Spleen (tissue), 11 donors: ENCODE measurements at regions not wholly inside any gene's neighbourhood (a gene's known extent, or its start where the extent isn't known, plus 50 kb on each side); places are given as distances from the start of the nearest gene placed in this dataset.
"Not testable (repeated sequence)": the region's sequence is repeated elsewhere in the genome, so short reads cannot be mapped to it uniquely, and the experiment has no call there.

Experiments used
- DNase-seq: peaks from one replicate; pipeline ENCODE4 v3.0.0-alpha.2; 2020
- H3K27ac ChIP-seq, 8 donors: fragments of 200-600 bp; sonication (generic) in 7 of 8; 1 replicate in 4 of 8; 2 replicates in 4 of 8; pipeline versions ENCODE4 v1.5.0 to v1.8.0; 2016 to 2021; ENCODE audit warnings: inconsistent platforms in 4 of 8, mild to moderate bottlenecking in 4 of 8, moderate library complexity in 1 of 8
- H3K27me3 ChIP-seq, 7 donors: fragments of 200-600 bp; sonication (generic) in 6 of 7; replicated peaks in 1 of 7; 1 replicate in 4 of 7; 2 replicates in 3 of 7; pipeline versions ENCODE4 v1.5.0 to v1.8.0; 2016 to 2021; ENCODE audit warnings: inconsistent platforms in 3 of 7, mild to moderate bottlenecking in 1 of 7
- H3K36me3 ChIP-seq, 6 donors: fragments of 200-600 bp; sonication (generic) in 5 of 6; 1 replicate in 4 of 6; 2 replicates in 2 of 6; pipeline versions ENCODE4 v1.5.0 to v1.8.0; 2016 to 2021; ENCODE audit warnings: inconsistent platforms in 2 of 6
- H3K4me1 ChIP-seq, 6 donors: fragments of 200-600 bp; sonication (generic) in 5 of 6; 1 replicate in 3 of 6; 2 replicates in 3 of 6; pipeline versions ENCODE4 v1.5.0 to v1.8.0; 2016 to 2021; ENCODE audit warnings: inconsistent platforms in 3 of 6
- H3K4me3 ChIP-seq, 8 donors: fragments of 200-600 bp; sonication (generic) in 7 of 8; 1 replicate in 4 of 8; 2 replicates in 4 of 8; pipeline versions ENCODE4 v1.5.0 to v1.8.0; 2016 to 2021; ENCODE audit warnings: inconsistent platforms in 4 of 8, mild to moderate bottlenecking in 4 of 8, moderate library complexity in 2 of 8
- H3K9me3 ChIP-seq, 8 donors: fragments of 200-600 bp; sonication (generic) in 7 of 8; 1 replicate in 4 of 8; 2 replicates in 4 of 8; pipeline versions ENCODE4 v1.5.0 to v1.8.0; 2016 to 2021; ENCODE audit warnings: inconsistent platforms in 4 of 8
- POLR2A ChIP-seq, 3 donors: fragments of 450-650 bp; IDR thresholded peaks; one replicate each; pipeline ENCODE4 v1.5.1; 2017; ENCODE audit warnings: antibody characterized with exemption in 3 of 3, mild to moderate bottlenecking in 1 of 3
- POLR2AphosphoS5 ChIP-seq, 3 donors: sonication (generic); formaldehyde crosslinking; IDR thresholded peaks; one replicate each; pipeline ENCODE4 v1.5.1; 2017; ENCODE audit warnings: antibody characterized with exemption in 3 of 3
- WGBS, 5 donors: extraction: QIAGEN DNeasy Blood & Tissue Kit in 3 of 5; methylation state at CpG; one replicate each; pipeline versions ENCODE4 v1.1.5 to v1.1.7; 2013 to 2018; 5-methylcytosine and 5-hydroxymethylcytosine counted together
- intact Hi-C: fragments of 100-400 bp; cut with DNase I; formaldehyde crosslinking; loops from one replicate; pipeline ENCODE4 v1.15.0; 2023; ENCODE audit warnings: low total_unique reads
- TF ChIP-seq, protein P1 (sequence below), 11 experiments: fragments of 200-600 bp in 7 of 11; fragments of 450-650 bp in 4 of 11; sonication (generic) in 4 of 11; IDR thresholded peaks in 8 of 11; conservative IDR thresholded peaks in 3 of 11; 1 replicate in 7 of 11; 2 replicates in 4 of 11; pipeline versions ENCODE4 v1.4.0 to v1.8.0; 2016 to 2021; ENCODE audit warnings: antibody characterized with exemption in 11 of 11, inconsistent platforms in 4 of 11, mild to moderate bottlenecking in 1 of 11
- donor health status: healthy with polysubstance abuse.
- donor health status: DM: no; HTN: no; CAD: no; lungs with moderate emphysema.
- donor health status: DM: no; HTN: no; CAD: no.
- donor health status: Bipolar disorder and iron deficiency.
- donor health status: healthy.
- donor health status: DM: no; HTN: no; CAD: no.
- donor health status: DM: yes; HTN: yes; CAD: no.

DNA sequence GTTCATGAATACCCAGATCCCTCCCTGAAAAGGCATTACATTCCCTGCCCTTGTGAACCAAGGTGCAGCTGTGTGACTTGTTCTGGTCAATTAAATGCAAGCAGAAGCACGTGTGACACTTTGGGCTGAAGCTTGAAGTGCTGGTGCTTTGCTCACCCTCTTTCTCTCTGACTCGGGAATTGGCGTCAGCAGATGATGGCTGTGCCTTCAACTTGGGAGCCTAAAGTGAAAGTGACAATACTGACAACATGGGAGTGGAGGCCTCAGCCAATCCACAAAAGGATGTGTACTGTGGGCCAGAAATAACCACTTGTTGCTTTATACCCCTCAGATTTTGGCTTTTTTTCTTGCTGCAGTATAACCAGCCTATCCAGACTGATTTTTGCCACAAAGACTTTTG lies 148.3 kb upstream of the THY1 start:
- intact Hi-C loops, result no loop called here
- 45 to 58% (median 51%) methylated on average over 3 of the region's 3 CpGs for WGBS, 5 donors
- no peak for DNase-seq
- Histone ChIP-seq H3K27ac (no peak overlapping the region), H3K9me3 (no peaks in the 10 kb centered on the region), H3K4me3 (no peak overlapping the region), H3K27me3 (no peaks in the 10 kb centered on the region), H3K4me1 (peaks cover 0 to 18% (median 7%) of the 10 kb centered on the region in 6 donors), H3K36me3 (no peaks in the 10 kb centered on the region)
- TF ChIP-seq, protein P1, sequence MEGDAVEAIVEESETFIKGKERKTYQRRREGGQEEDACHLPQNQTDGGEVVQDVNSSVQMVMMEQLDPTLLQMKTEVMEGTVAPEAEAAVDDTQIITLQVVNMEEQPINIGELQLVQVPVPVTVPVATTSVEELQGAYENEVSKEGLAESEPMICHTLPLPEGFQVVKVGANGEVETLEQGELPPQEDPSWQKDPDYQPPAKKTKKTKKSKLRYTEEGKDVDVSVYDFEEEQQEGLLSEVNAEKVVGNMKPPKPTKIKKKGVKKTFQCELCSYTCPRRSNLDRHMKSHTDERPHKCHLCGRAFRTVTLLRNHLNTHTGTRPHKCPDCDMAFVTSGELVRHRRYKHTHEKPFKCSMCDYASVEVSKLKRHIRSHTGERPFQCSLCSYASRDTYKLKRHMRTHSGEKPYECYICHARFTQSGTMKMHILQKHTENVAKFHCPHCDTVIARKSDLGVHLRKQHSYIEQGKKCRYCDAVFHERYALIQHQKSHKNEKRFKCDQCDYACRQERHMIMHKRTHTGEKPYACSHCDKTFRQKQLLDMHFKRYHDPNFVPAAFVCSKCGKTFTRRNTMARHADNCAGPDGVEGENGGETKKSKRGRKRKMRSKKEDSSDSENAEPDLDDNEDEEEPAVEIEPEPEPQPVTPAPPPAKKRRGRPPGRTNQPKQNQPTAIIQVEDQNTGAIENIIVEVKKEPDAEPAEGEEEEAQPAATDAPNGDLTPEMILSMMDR (IDR thresholded peaks at IDR 0.05 in 8 of 11, conservative IDR thresholded peaks at IDR 0.05 in 3 of 11), result no peak
- TF ChIP-seq POLR2AphosphoS5 (IDR thresholded peaks at IDR 0.05) (no peak), POLR2A (IDR thresholded peaks at IDR 0.05) (no peak)

DNA sequence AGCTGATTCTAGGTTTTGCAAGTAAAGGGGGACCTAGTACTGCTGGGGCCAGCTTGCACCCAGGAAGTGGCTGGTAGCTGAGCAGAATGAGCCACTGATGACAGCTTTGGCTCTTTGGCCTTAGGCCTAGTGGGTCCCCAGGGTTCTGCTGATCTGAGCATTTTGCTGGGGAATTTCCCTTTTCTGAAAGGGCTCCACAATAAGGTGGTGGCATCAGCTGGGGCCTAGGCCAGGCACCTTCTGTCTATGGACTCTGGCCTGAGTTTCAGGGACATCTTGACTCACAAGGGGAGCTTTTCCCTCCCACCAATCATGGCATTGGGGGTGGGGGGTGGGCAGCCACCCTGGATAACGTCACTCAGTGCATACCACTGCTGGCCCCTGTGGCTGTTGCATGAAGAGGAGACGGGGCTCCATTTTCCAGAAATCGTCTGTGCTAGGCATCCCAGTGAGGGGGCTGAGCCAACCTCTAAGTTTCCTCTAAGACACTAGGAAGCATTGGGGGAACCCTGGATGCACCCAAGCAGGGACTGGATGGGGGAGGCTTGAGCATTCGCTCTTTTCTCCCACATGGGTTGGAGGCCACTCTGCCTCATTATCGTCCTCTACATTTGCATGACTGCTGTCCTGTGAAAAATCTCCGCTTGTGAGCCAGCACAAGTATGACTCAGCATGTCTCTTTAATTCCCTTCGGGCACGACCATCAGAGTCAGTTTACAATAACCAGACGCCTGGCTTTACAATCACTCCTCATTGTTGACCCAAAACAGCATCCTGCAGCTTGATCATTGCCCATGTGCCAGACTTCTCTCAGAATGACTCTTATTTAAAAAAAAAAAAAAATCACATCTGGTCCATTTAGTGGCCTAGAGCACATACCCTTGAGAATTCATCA lies 145.0 kb upstream of the THY1 start:
- H3K4me3 ChIP-seq, result no peak overlapping the region
- no peaks in the 10 kb centered on the region for H3K36me3 ChIP-seq
- peaks cover 0 to 3% (median 0%) of the 10 kb centered on the region in 6 donors for H3K4me1 ChIP-seq
- 54 to 70% (median 61%) methylated on average over 8 to 9 of the region's 9 CpGs for WGBS, 5 donors
- no peak for DNase-seq
- H3K9me3 ChIP-seq, result no peaks in the 10 kb centered on the region
- H3K27me3 ChIP-seq, result no peaks in the 10 kb centered on the region
- intact Hi-C loops, result no loop called here
- TF ChIP-seq POLR2A (IDR thresholded peaks at IDR 0.05), result no peak
- TF ChIP-seq, protein P1 (IDR thresholded peaks at IDR 0.05 in 8 of 11, conservative IDR thresholded peaks at IDR 0.05 in 3 of 11), result no peak
- TF ChIP-seq POLR2AphosphoS5 (IDR thresholded peaks at IDR 0.05), result no peak
- no peak overlapping the region for H3K27ac ChIP-seq

DNA sequence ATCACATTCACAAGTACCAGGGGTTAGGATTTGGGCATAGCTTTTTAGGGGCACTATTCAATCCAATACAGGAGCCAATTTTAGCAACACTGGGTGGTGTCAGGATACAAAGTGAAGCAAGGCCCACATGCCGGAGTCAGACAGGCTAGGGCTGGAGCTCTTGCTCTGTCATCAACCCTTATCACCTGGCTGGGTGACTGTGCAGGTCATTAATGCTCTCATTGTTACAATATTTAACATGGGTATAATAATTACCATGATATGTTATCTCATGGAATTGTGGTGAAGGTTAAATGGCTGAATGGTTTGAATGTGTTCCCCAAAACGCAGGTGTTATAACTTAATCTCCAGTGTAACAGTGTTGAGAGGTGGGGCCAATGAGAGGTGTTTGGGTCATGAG lies 143.3 kb upstream of the THY1 start:
- H3K4me3 ChIP-seq, result no peak overlapping the region
- H3K27me3 ChIP-seq, result no peaks in the 10 kb centered on the region
- intact Hi-C loops, result no loop called here
- no peak for DNase-seq
- H3K27ac ChIP-seq, result no peak overlapping the region
- WGBS, 5 donors, result 78 to 89% (median 83%) methylated on average over 2 of the region's 2 CpGs
- H3K9me3 ChIP-seq, result no peaks in the 10 kb centered on the region
- no peaks in the 10 kb centered on the region for H3K4me1 ChIP-seq
- no peaks in the 10 kb centered on the region for H3K36me3 ChIP-seq
- TF ChIP-seq, protein P1 (IDR thresholded peaks at IDR 0.05 in 8 of 11, conservative IDR thresholded peaks at IDR 0.05 in 3 of 11), result no peak
- TF ChIP-seq POLR2A (IDR thresholded peaks at IDR 0.05) (no peak), POLR2AphosphoS5 (IDR thresholded peaks at IDR 0.05) (no peak)

DNA sequence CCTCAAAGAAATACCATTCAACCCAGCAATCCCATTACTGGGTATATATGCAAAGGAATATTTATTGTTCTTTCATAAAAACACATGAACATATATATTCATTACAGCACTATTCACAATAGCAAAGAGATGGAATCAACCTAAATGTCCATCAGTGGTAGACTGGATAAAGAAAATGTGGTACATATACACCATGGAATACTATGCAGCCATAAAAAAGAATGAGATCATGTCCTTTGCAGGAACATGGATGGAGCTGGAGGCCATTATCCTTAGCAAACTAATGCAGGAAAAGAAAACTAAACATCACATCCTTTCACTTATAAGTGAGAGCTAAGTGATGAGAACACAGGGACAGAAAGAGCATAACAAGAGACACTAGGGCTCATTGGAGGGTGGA lies 142.7 kb upstream of the THY1 start:
- intact Hi-C loops, H3K4me3 ChIP-seq, H3K36me3 ChIP-seq, H3K27me3 ChIP-seq, DNase-seq, H3K9me3 ChIP-seq, H3K27ac ChIP-seq, H3K4me1 ChIP-seq: not testable (repeated sequence)
